Upper lobe of left lung (tissue), 4 donors: ENCODE measurements at regions not wholly inside any gene's neighbourhood (a gene's known extent, or its start where the extent isn't known, plus 50 kb on each side); places are given as distances from the start of the nearest gene placed in this dataset.

Experiments
- CTCF ChIP-seq, 6 experiments: fragments of 450-650 bp in 4 of 6; fragments of 200-600 bp in 2 of 6; sonication (generic) in 2 of 6; IDR thresholded peaks; one replicate each; pipeline ENCODE4 v1.5.1; 2016 to 2019; ENCODE audit warnings: antibody characterized with exemption in 6 of 6
- EP300 ChIP-seq, 4 donors: sonication (generic); formaldehyde crosslinking; IDR thresholded peaks; one replicate each; pipeline ENCODE4 v1.5.1; 2017; ENCODE audit warnings: antibody characterized with exemption in 4 of 4, control low read depth in 2 of 4
- POLR2A ChIP-seq, 4 donors: fragments of 450-650 bp; IDR thresholded peaks; one replicate each; pipeline ENCODE4 v1.5.1; 2016 to 2017; ENCODE audit warnings: antibody characterized with exemption in 4 of 4, mild to moderate bottlenecking in 2 of 4
- POLR2AphosphoS5 ChIP-seq, 2 donors: sonication (generic); formaldehyde crosslinking; IDR thresholded peaks; one replicate each; pipeline ENCODE4 v1.5.1; 2017; ENCODE audit warnings: antibody characterized with exemption in 2 of 2

- TF ChIP-seq POLR2AphosphoS5 (IDR thresholded peaks at IDR 0.05) (no peak), CTCF (IDR thresholded peaks at IDR 0.05) (no peak), POLR2A (IDR thresholded peaks at IDR 0.05) (no peak), EP300 (IDR thresholded peaks at IDR 0.05) (no peak)
Observed at GRCh38 chr20:11048739-11049138, 374.9 kb upstream of the JAG1 start.
